ENCODE measurements at regions not wholly inside any gene's neighbourhood (a gene's known extent, or its start where the extent isn't known, plus 50 kb on each side); places are given as distances from the start of the nearest gene placed in this dataset.

DNA sequence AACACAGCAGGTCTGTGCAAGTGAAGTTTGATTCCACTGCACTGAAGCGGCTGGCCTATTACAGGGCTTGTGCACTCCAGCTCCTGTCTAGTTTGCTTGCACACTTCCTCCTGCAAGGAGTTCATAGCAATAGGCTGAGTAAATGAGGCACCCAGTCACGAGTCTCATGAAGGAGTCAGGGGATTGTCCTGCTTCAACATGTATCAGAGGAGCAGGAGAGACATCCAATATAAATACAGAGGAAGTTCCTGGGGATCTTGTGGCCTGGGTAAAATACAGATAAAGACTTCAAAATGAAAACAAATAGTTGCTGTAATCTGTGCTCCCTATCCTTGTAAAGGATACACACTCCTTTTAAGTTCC is 259.9 kb downstream of the SLITRK1 start:
- H3K27me3 Mint-ChIP-seq: no peaks in the 10 kb centered on the region
- no peaks in the 10 kb centered on the region for H3K9me3 Mint-ChIP-seq
- H3K36me3 Mint-ChIP-seq (ENCODE audit: insufficient read depth): no peaks in the 10 kb centered on the region
- H3K4me3 Mint-ChIP-seq: no peak overlapping the region
- H3K4me1 Mint-ChIP-seq: no peaks in the 10 kb centered on the region
- ATAC-seq (replicated peaks; ENCODE audit: extremely low read depth, poor library complexity, severe bottlenecking) (no peak), DNase-seq (ENCODE audit: low spot score in 2 of 2) (no peak)
- H3K27ac Mint-ChIP-seq (ENCODE audit: low read depth): no peak overlapping the region

- no peak overlapping the region for H3K27ac Mint-ChIP-seq (ENCODE audit: low read depth)
- no peaks in the 10 kb centered on the region for H3K4me1 Mint-ChIP-seq
- no peaks in the 10 kb centered on the region for H3K27me3 Mint-ChIP-seq
- no peaks in the 10 kb centered on the region for H3K36me3 Mint-ChIP-seq (ENCODE audit: insufficient read depth)
- H3K4me3 Mint-ChIP-seq: no peak overlapping the region
- H3K9me3 Mint-ChIP-seq: no peaks in the 10 kb centered on the region
- ATAC-seq (replicated peaks; ENCODE audit: extremely low read depth, poor library complexity, severe bottlenecking) (no peak), DNase-seq (ENCODE audit: low spot score in 2 of 2) (no peak)
Measured at GRCh38 chr13:83621765-83622421, 260.4 kb downstream of the SLITRK1 start.

DNA sequence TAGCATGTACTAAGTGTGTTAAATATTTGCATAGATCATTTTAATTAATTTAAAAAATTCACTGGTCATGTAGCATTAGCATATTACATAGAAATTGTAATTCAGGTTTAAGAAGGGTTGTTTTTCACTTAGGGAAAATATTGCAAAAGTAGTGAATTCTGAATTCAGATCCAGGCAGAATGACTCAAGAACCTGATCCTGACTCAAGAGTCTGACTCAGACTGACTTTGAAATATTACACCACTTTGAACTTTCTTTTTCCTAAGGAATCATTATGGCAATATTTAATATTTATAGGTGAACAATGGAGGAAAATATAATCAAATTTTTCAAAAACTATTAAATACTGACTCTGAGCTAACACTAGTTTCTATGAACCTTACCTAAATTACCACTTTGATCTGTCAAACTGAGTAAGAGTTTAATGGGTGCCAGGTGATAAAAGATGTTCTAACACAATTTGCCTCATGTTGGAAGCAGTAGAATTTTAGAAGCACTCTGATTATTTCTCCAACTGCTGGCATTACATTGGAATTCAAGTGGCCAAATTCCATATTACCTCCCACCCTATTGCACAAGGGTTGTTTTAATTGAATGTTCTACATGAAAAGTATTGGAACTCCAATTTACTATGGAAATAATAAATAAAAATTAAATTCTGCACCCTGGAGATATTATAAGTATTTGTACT is 261.6 kb downstream of the SLITRK1 start:
- Mint-ChIP-seq H3K36me3 (ENCODE audit: insufficient read depth) (no peaks in the 10 kb centered on the region), H3K4me1 (no peaks in the 10 kb centered on the region), H3K27ac (ENCODE audit: low read depth) (no peak overlapping the region), H3K27me3 (no peaks in the 10 kb centered on the region), H3K9me3 (no peaks in the 10 kb centered on the region), H3K4me3 (no peak overlapping the region)
- ATAC-seq (replicated peaks; ENCODE audit: extremely low read depth, poor library complexity, severe bottlenecking) (no peak), DNase-seq (ENCODE audit: low spot score in 2 of 2) (no peak)

- no peak overlapping the region for H3K4me3 Mint-ChIP-seq
- H3K27ac Mint-ChIP-seq (ENCODE audit: low read depth): no peak overlapping the region
- DNase-seq (ENCODE audit: low spot score in 2 of 2) (no peak), ATAC-seq (replicated peaks; ENCODE audit: extremely low read depth, poor library complexity, severe bottlenecking) (no peak)
- H3K9me3 Mint-ChIP-seq: no peaks in the 10 kb centered on the region
- no peaks in the 10 kb centered on the region for H3K36me3 Mint-ChIP-seq (ENCODE audit: insufficient read depth)
- no peaks in the 10 kb centered on the region for H3K27me3 Mint-ChIP-seq
- no peaks in the 10 kb centered on the region for H3K4me1 Mint-ChIP-seq
Measured at GRCh38 chr13:83618966-83619365, 263.3 kb downstream of the SLITRK1 start.

GRCh38 chr13:83613524-83613923 is 268.8 kb downstream of the SLITRK1 start:
- ATAC-seq (replicated peaks; ENCODE audit: extremely low read depth, poor library complexity, severe bottlenecking) (no peak), DNase-seq (ENCODE audit: low spot score in 2 of 2) (no peak)
- no peaks in the 10 kb centered on the region for H3K4me1 Mint-ChIP-seq
- peaks cover 12% of the 10 kb centered on the region for H3K9me3 Mint-ChIP-seq
- H3K27ac Mint-ChIP-seq (ENCODE audit: low read depth): no peak overlapping the region
- no peaks in the 10 kb centered on the region for H3K27me3 Mint-ChIP-seq
- H3K4me3 Mint-ChIP-seq: no peak overlapping the region
- H3K36me3 Mint-ChIP-seq (ENCODE audit: insufficient read depth): no peaks in the 10 kb centered on the region

- Mint-ChIP-seq H3K4me3 (no peak overlapping the region), H3K27ac (ENCODE audit: low read depth) (no peak overlapping the region), H3K27me3 (no peaks in the 10 kb centered on the region), H3K36me3 (ENCODE audit: insufficient read depth) (peaks cover 3% of the 10 kb centered on the region), H3K4me1 (no peaks in the 10 kb centered on the region), H3K9me3 (peaks cover 2% of the 10 kb centered on the region)
- no peak for DNase-seq (ENCODE audit: low spot score in 2 of 2)
- ATAC-seq (replicated peaks; ENCODE audit: extremely low read depth, poor library complexity, severe bottlenecking): no peak
Measured at GRCh38 chr13:83601539-83601938, 280.7 kb downstream of the SLITRK1 start.

- ATAC-seq (replicated peaks; ENCODE audit: extremely low read depth, poor library complexity, severe bottlenecking) (no peak), DNase-seq (ENCODE audit: low spot score in 2 of 2) (no peak)
- H3K4me3 Mint-ChIP-seq: no peak overlapping the region
- no peak overlapping the region for H3K27ac Mint-ChIP-seq (ENCODE audit: low read depth)
- H3K36me3 Mint-ChIP-seq (ENCODE audit: insufficient read depth): no peaks in the 10 kb centered on the region
- no peaks in the 10 kb centered on the region for H3K27me3 Mint-ChIP-seq
- H3K4me1 Mint-ChIP-seq: no peaks in the 10 kb centered on the region
- H3K9me3 Mint-ChIP-seq: peaks cover 18% of the 10 kb centered on the region
Measured at GRCh38 chr13:83592095-83592494, 290.2 kb downstream of the SLITRK1 start.

DNA sequence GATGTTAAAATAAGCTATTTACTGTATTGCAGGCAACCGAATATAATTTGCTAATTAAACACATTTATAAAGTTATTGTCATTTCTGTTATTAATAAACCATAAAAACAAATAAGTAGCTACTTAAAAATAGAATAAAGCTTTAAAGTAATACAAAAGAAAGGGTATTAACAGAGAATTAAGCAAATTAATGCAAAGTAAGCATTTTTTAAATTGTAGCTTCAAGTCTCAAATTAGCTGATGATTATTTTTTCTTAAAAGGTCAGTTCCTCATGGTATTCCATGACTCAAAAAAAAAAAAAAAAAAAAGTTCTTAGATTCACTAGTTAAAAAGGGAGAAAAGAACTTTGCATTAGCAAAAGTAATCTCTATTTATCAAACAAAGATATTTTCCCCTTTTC is 292.5 kb downstream of the SLITRK1 start:
- DNase-seq (ENCODE audit: low spot score in 2 of 2): no peak
- Mint-ChIP-seq H3K4me1 (no peaks in the 10 kb centered on the region), H3K4me3 (no peak overlapping the region), H3K27ac (ENCODE audit: low read depth) (no peak overlapping the region), H3K36me3 (ENCODE audit: insufficient read depth) (no peaks in the 10 kb centered on the region), H3K9me3 (peaks cover 13% of the 10 kb centered on the region), H3K27me3 (no peaks in the 10 kb centered on the region)
- no peak for ATAC-seq (replicated peaks; ENCODE audit: extremely low read depth, poor library complexity, severe bottlenecking)

GRCh38 chr13:83577183-83577582 is 305.1 kb downstream of the SLITRK1 start:
- H3K27me3 Mint-ChIP-seq: no peaks in the 10 kb centered on the region
- no peak overlapping the region for H3K4me3 Mint-ChIP-seq
- H3K36me3 Mint-ChIP-seq (ENCODE audit: insufficient read depth): no peaks in the 10 kb centered on the region
- no peaks in the 10 kb centered on the region for H3K4me1 Mint-ChIP-seq
- ATAC-seq (replicated peaks; ENCODE audit: extremely low read depth, poor library complexity, severe bottlenecking) (no peak), DNase-seq (ENCODE audit: low spot score in 2 of 2) (no peak)
- peaks cover 21% of the 10 kb centered on the region for H3K9me3 Mint-ChIP-seq
- no peak overlapping the region for H3K27ac Mint-ChIP-seq (ENCODE audit: low read depth)

DNA sequence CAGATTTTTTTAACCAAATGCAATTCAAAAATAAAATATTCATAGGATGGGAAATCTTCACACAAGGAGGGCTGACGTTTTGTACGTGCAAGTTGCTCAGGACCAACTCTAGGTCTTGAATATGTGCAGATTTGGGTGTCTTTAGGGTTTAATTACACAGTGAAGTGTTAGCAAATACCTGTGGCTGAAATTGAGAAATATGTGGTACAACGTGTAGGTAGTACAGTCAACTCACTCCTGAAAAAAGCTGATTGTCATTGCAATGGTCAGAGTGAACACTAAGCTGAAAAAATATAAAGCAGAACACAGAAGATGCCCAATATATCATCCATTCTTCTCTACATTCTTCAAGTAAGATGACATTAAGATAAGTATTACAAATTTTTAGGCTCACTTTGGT is 314.3 kb downstream of the SLITRK1 start:
- Mint-ChIP-seq H3K36me3 (ENCODE audit: insufficient read depth) (no peaks in the 10 kb centered on the region), H3K9me3 (peaks cover 6% of the 10 kb centered on the region), H3K4me1 (no peaks in the 10 kb centered on the region), H3K4me3 (no peak overlapping the region), H3K27ac (ENCODE audit: low read depth) (no peak overlapping the region), H3K27me3 (no peaks in the 10 kb centered on the region)
- ATAC-seq (replicated peaks; ENCODE audit: extremely low read depth, poor library complexity, severe bottlenecking): no peak
- no peak for DNase-seq (ENCODE audit: low spot score in 2 of 2)

GRCh38 chr13:83563499-83563898 is 318.8 kb downstream of the SLITRK1 start:
- DNase-seq (ENCODE audit: low spot score in 2 of 2) (no peak), ATAC-seq (replicated peaks; ENCODE audit: extremely low read depth, poor library complexity, severe bottlenecking) (no peak)
- no peak overlapping the region for H3K27ac Mint-ChIP-seq (ENCODE audit: low read depth)
- H3K27me3 Mint-ChIP-seq: no peaks in the 10 kb centered on the region
- H3K4me3 Mint-ChIP-seq: no peak overlapping the region
- no peaks in the 10 kb centered on the region for H3K4me1 Mint-ChIP-seq
- H3K9me3 Mint-ChIP-seq: no peaks in the 10 kb centered on the region
- no peaks in the 10 kb centered on the region for H3K36me3 Mint-ChIP-seq (ENCODE audit: insufficient read depth)

DNA sequence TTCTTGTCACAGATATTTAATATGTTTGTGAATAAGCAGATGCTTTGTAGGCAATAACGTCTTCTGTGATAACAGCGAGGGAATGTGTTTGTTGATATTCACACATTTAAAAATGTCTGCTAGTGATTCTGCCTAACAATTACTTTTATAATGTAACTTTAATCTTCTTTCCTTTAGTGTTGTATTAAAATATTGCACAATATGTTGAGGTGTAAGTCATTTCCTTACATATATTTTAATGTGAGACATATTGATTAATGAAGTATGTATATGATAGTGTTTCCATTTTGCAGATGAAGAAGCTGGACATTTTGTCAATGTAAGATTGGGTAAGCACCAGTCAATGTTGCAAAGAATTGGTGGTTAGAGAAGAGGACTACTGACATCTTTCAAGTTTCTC is 324.4 kb downstream of the SLITRK1 start:
- ATAC-seq (replicated peaks; ENCODE audit: extremely low read depth, poor library complexity, severe bottlenecking): no peak
- no peak overlapping the region for H3K27ac Mint-ChIP-seq (ENCODE audit: low read depth)

DNA sequence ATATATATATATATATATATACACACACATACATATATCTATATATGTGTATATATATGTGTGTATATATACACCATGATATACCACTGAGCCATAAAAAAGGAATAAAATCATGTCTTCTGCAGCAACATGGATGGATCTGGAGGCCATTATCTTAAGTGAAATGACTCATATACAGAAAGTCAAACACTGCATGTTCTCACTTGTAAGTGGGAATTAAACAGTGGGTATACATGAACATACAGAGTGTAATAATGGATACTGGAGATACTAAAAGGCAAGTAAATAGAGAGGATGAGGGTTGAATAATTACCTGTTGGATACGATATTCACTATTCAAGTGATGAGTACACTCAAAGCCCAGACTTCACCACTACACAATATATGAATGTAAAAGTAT is 332.6 kb downstream of the SLITRK1 start:
- Mint-ChIP-seq H3K4me1 (no peaks in the 10 kb centered on the region), H3K4me3 (no peak overlapping the region), H3K36me3 (ENCODE audit: insufficient read depth) (peaks cover 2% of the 10 kb centered on the region), H3K27me3 (no peaks in the 10 kb centered on the region), H3K9me3 (no peaks in the 10 kb centered on the region), H3K27ac (ENCODE audit: low read depth) (no peak overlapping the region)
- DNase-seq (ENCODE audit: low spot score in 2 of 2) (no peak), ATAC-seq (replicated peaks; ENCODE audit: extremely low read depth, poor library complexity, severe bottlenecking) (no peak)

More for the DNA sequence above, 324.4 kb downstream of the SLITRK1 start:
- Mint-ChIP-seq H3K27me3 (no peaks in the 10 kb centered on the region), H3K9me3 (peaks cover 5% of the 10 kb centered on the region), H3K4me3 (no peak overlapping the region), H3K4me1 (no peaks in the 10 kb centered on the region), H3K36me3 (ENCODE audit: insufficient read depth) (no peaks in the 10 kb centered on the region)
- DNase-seq (ENCODE audit: low spot score in 2 of 2): no peak
